ENCODE measurements at regions not wholly inside any gene's neighbourhood (a gene's known extent, or its start where the extent isn't known, plus 50 kb on each side); places are given as distances from the start of the nearest gene placed in this dataset.

GRCh38 chr11:90532125-90532524 is 309.3 kb upstream of the CHORDC1 start:
- H3K27ac ChIP-seq (replicated peaks in 1 of 4) = no peak overlapping the region
- no peaks in the 10 kb centered on the region for H3K36me3 ChIP-seq
- DNase-seq (ENCODE audit: extremely low spot score) = no peak
- no peak for TF ChIP-seq EP300 (IDR thresholded peaks at IDR 0.05)
- TF ChIP-seq POLR2A (IDR thresholded peaks at IDR 0.05; ENCODE audit: low read depth) = no peak
- TF ChIP-seq CTCF (IDR thresholded peaks at IDR 0.05) = no peak
- no peak for TF ChIP-seq POLR2AphosphoS5 (IDR thresholded peaks at IDR 0.05)
- H3K4me1 ChIP-seq = no peaks in the 10 kb centered on the region
- no peaks in the 10 kb centered on the region for H3K27me3 ChIP-seq
- H3K9me3 ChIP-seq = no peaks in the 10 kb centered on the region
- no peak overlapping the region for H3K4me3 ChIP-seq
- intact Hi-C loops (cut with DNase I) = no loop called here

GRCh38 chr11:90531001-90531400 is 308.2 kb upstream of the CHORDC1 start:
- WGBS = 89% methylated on average over 1 of the region's 1 CpG
- intact Hi-C loops (cut with DNase I) = no loop called here
- no peaks in the 10 kb centered on the region for H3K36me3 ChIP-seq

GRCh38 chr11:90525962-90526361 is 303.1 kb upstream of the CHORDC1 start:
- Histone ChIP-seq H3K27ac (replicated peaks in 1 of 4) (no peak overlapping the region), H3K4me1 (no peaks in the 10 kb centered on the region), H3K9me3 (no peaks in the 10 kb centered on the region), H3K36me3 (no peaks in the 10 kb centered on the region), H3K27me3 (no peaks in the 10 kb centered on the region), H3K4me3 (no peak overlapping the region)
- TF ChIP-seq POLR2AphosphoS5 (IDR thresholded peaks at IDR 0.05) (no peak), EP300 (IDR thresholded peaks at IDR 0.05) (no peak), POLR2A (IDR thresholded peaks at IDR 0.05; ENCODE audit: low read depth) (no peak), CTCF (IDR thresholded peaks at IDR 0.05) (no peak)
- 88% methylated on average over 1 of the region's 1 CpG for WGBS
- DNase-seq (ENCODE audit: extremely low spot score) = no peak
- intact Hi-C loops (cut with DNase I) = no loop called here

More at GRCh38 chr11:90531001-90531400, 308.2 kb upstream of the CHORDC1 start:
- Histone ChIP-seq H3K4me1 (no peaks in the 10 kb centered on the region), H3K27me3 (no peaks in the 10 kb centered on the region), H3K4me3 (no peak overlapping the region), H3K9me3 (no peaks in the 10 kb centered on the region), H3K27ac (replicated peaks in 1 of 4) (no peak overlapping the region)
- TF ChIP-seq POLR2AphosphoS5 (IDR thresholded peaks at IDR 0.05) (no peak), POLR2A (IDR thresholded peaks at IDR 0.05; ENCODE audit: low read depth) (no peak), EP300 (IDR thresholded peaks at IDR 0.05) (no peak), CTCF (IDR thresholded peaks at IDR 0.05) (no peak)
- no peak for DNase-seq (ENCODE audit: extremely low spot score)

- no peaks in the 10 kb centered on the region for H3K36me3 ChIP-seq
- no peak overlapping the region for H3K27ac ChIP-seq (replicated peaks in 1 of 4)
- no peak for DNase-seq (ENCODE audit: extremely low spot score)
- intact Hi-C loops (cut with DNase I) = no loop called here
- H3K9me3 ChIP-seq = no peaks in the 10 kb centered on the region
- no peaks in the 10 kb centered on the region for H3K27me3 ChIP-seq
- TF ChIP-seq CTCF (IDR thresholded peaks at IDR 0.05) (no peak), POLR2AphosphoS5 (IDR thresholded peaks at IDR 0.05) (no peak), EP300 (IDR thresholded peaks at IDR 0.05) (no peak), POLR2A (IDR thresholded peaks at IDR 0.05; ENCODE audit: low read depth) (no peak)
- H3K4me1 ChIP-seq = no peaks in the 10 kb centered on the region
- no peak overlapping the region for H3K4me3 ChIP-seq
Observed at GRCh38 chr11:90512846-90513245, 290.0 kb upstream of the CHORDC1 start.

GRCh38 chr11:90510839-90511238 is 288.0 kb upstream of the CHORDC1 start:
- no peaks in the 10 kb centered on the region for H3K27me3 ChIP-seq
- intact Hi-C loops (cut with DNase I) = no loop called here
- H3K9me3 ChIP-seq = no peaks in the 10 kb centered on the region
- no peaks in the 10 kb centered on the region for H3K36me3 ChIP-seq
- no peak for DNase-seq (ENCODE audit: extremely low spot score)
- TF ChIP-seq POLR2A (IDR thresholded peaks at IDR 0.05; ENCODE audit: low read depth) = no peak
- TF ChIP-seq CTCF (IDR thresholded peaks at IDR 0.05) = no peak
- no peak for TF ChIP-seq POLR2AphosphoS5 (IDR thresholded peaks at IDR 0.05)
- TF ChIP-seq EP300 (IDR thresholded peaks at IDR 0.05) = no peak
- no peak overlapping the region for H3K4me3 ChIP-seq
- H3K27ac ChIP-seq (replicated peaks in 1 of 4) = no peak overlapping the region
- WGBS = 82% methylated on average over 5 of the region's 5 CpGs
- H3K4me1 ChIP-seq = no peaks in the 10 kb centered on the region
